Vagina (tissue), 2 donors: ENCODE measurements at regions not wholly inside any gene's neighbourhood (a gene's known extent, or its start where the extent isn't known, plus 50 kb on each side); places are given as distances from the start of the nearest gene placed in this dataset.

Experiments used
- CTCF ChIP-seq, 3 experiments: fragments of 450-650 bp in 2 of 3; fragments of 200-600 bp in 1 of 3; sonication (generic) in 1 of 3; IDR thresholded peaks; one replicate each; pipeline ENCODE4 v1.5.1; 2017 to 2019; ENCODE audit warnings: antibody characterized with exemption in 3 of 3, mild to moderate bottlenecking in 2 of 3, moderate library complexity in 2 of 3
- POLR2A ChIP-seq, 2 donors: fragments of 450-650 bp; IDR thresholded peaks; one replicate each; pipeline ENCODE4 v1.6.1; 2017; ENCODE audit warnings: antibody characterized with exemption in 2 of 2, mild to moderate bottlenecking in 2 of 2, moderate library complexity in 2 of 2

GRCh38 chr1:217181176-217181746 lies 449.6 kb downstream of the GPATCH2 start:
- TF ChIP-seq CTCF (IDR thresholded peaks at IDR 0.05) (no peak), POLR2A (IDR thresholded peaks at IDR 0.05) (no peak)
